Gastrocnemius medialis (tissue), 4 donors: ENCODE measurements at regions not wholly inside any gene's neighbourhood (a gene's known extent, or its start where the extent isn't known, plus 50 kb on each side); places are given as distances from the start of the nearest gene placed in this dataset.
A peak's percentile ranks its signal among the peaks of the same experiment; 100 is the strongest.

Experiments
- ATAC-seq, 2 donors: fragments of 150-250 bp; one replicate each; pipeline ENCODE4 v1.9.1; 2016
- DNase-seq, 2 donors: peaks; one replicate each; pipeline ENCODE4 v3.0.0-alpha.2; 2019
- H3K27ac ChIP-seq, 4 donors: fragments of 200-600 bp; sonication (generic); 1 replicate in 1 of 4; 2 replicates in 3 of 4; pipeline ENCODE4 v1.5.1; 2016 to 2018; ENCODE audit warnings: mild to moderate bottlenecking in 2 of 4, moderate library complexity in 1 of 4
- H3K27me3 ChIP-seq, 3 donors: fragments of 200-600 bp; sonication (generic) in 2 of 3; 1 replicate in 1 of 3; 2 replicates in 2 of 3; pipeline versions ENCODE4 v1.5.1 to v1.6.0; 2016 to 2019; ENCODE audit warnings: mild to moderate bottlenecking in 1 of 3, moderate library complexity in 1 of 3
- H3K36me3 ChIP-seq, 2 donors: fragments of 200-600 bp; sonication (generic) in 1 of 2; one replicate each; pipeline ENCODE4 v1.5.1; 2017 to 2018
- H3K4me1 ChIP-seq, 2 donors: fragments of 200-600 bp; sonication (generic) in 1 of 2; one replicate each; pipeline ENCODE4 v1.5.1; 2016 to 2017; ENCODE audit warnings: mild to moderate bottlenecking in 2 of 2
- H3K4me3 ChIP-seq, 4 donors: fragments of 200-600 bp; sonication (generic) in 3 of 4; 1 replicate in 1 of 4; 2 replicates in 3 of 4; pipeline ENCODE4 v1.5.1; 2016 to 2019; ENCODE audit warnings: mild to moderate bottlenecking in 2 of 4
- H3K9me3 ChIP-seq, 3 donors: fragments of 200-600 bp; sonication (generic) in 2 of 3; 1 replicate in 1 of 3; 2 replicates in 2 of 3; pipeline ENCODE4 v1.5.1; 2016 to 2019
- CTCF ChIP-seq, 5 experiments: fragments of 450-650 bp in 3 of 5; fragments of 200-600 bp in 2 of 5; sonication (generic) in 2 of 5; IDR thresholded peaks in 4 of 5; conservative IDR thresholded peaks in 1 of 5; 1 replicate in 4 of 5; 2 replicates in 1 of 5; pipeline ENCODE4 v1.5.1; 2016 to 2019; ENCODE audit warnings: antibody characterized with exemption in 5 of 5, mild to moderate bottlenecking in 3 of 5, moderate library complexity in 3 of 5
- POLR2A ChIP-seq, 2 donors: fragments of 450-650 bp; IDR thresholded peaks; one replicate each; pipeline ENCODE4 v1.6.1; 2017; ENCODE audit warnings: antibody characterized with exemption in 2 of 2, mild to moderate bottlenecking in 2 of 2, moderate library complexity in 2 of 2
- in situ Hi-C, 4 donors: fragments of 200-750 bp; cut with MboI; loops; one replicate each; pipeline versions ENCODE4 v1.15.0 to v1.8.0; 2017; ENCODE audit warnings: low sequenced_read_pairs in 4 of 4
- intact Hi-C: fragments of 100-400 bp; cut with DNase I; formaldehyde crosslinking; loops from one replicate; pipeline ENCODE4 v1.15.1; 2023; ENCODE audit warnings: low total_unique reads

- ATAC-seq: peak; percentile 95 to 98
- Histone ChIP-seq H3K4me3 (no peak overlapping the region), H3K27ac (peak overlapping the region; percentile 66 to 75 (median 72)), H3K27me3 (no peaks in the 10 kb centered on the region), H3K9me3 (no peaks in the 10 kb centered on the region), H3K4me1 (peaks cover 15 to 30% of the 10 kb centered on the region in 2 donors), H3K36me3 (no peaks in the 10 kb centered on the region)
- peak; percentile 55 to 76 for DNase-seq
- TF ChIP-seq CTCF (IDR thresholded peaks at IDR 0.05 in 4 of 5, conservative IDR thresholded peaks at IDR 0.05 in 1 of 5): no peak
- no peak for TF ChIP-seq POLR2A (IDR thresholded peaks at IDR 0.05)
- in situ Hi-C loops: no loop called here
- intact Hi-C loops: no loop called here
Observed at GRCh38 chr1:177800400-177801088, 169.3 kb downstream of the SEC16B start.

- Histone ChIP-seq H3K4me3 (no peak overlapping the region), H3K36me3 (no peaks in the 10 kb centered on the region), H3K27me3 (no peaks in the 10 kb centered on the region), H3K27ac (peak overlapping the region; percentile 66 to 75 (median 72)), H3K4me1 (peaks cover 15 to 30% of the 10 kb centered on the region in 2 donors), H3K9me3 (no peaks in the 10 kb centered on the region)
- intact Hi-C loops: no loop called here
- DNase-seq: no peak
- TF ChIP-seq POLR2A (IDR thresholded peaks at IDR 0.05): no peak
- no peak for TF ChIP-seq CTCF (IDR thresholded peaks at IDR 0.05 in 4 of 5, conservative IDR thresholded peaks at IDR 0.05 in 1 of 5)
- in situ Hi-C loops: loop anchor here (25.0 kb wide), 5 partner anchors 212 to 912 kb away; no protein-coding TSS in a partner anchor
- no peak for ATAC-seq
Observed at GRCh38 chr1:177799746-177800145, 170.1 kb downstream of the SEC16B start.

GRCh38 chr1:177798614-177799013, 171.2 kb downstream of the SEC16B start:
- H3K27ac ChIP-seq: no peak overlapping the region
- H3K4me3 ChIP-seq: no peak overlapping the region
- no peak for ATAC-seq
- H3K9me3 ChIP-seq: no peaks in the 10 kb centered on the region
- H3K4me1 ChIP-seq: peaks cover 15 to 30% of the 10 kb centered on the region in 2 donors
- in situ Hi-C loops: loop anchor here (25.0 kb wide), 5 partner anchors 211 to 911 kb away; no protein-coding TSS in a partner anchor
- no peak for DNase-seq
- TF ChIP-seq CTCF (IDR thresholded peaks at IDR 0.05 in 4 of 5, conservative IDR thresholded peaks at IDR 0.05 in 1 of 5) (no peak), POLR2A (IDR thresholded peaks at IDR 0.05) (no peak)
- H3K27me3 ChIP-seq: no peaks in the 10 kb centered on the region
- H3K36me3 ChIP-seq: no peaks in the 10 kb centered on the region
- intact Hi-C loops: no loop called here

DNA sequence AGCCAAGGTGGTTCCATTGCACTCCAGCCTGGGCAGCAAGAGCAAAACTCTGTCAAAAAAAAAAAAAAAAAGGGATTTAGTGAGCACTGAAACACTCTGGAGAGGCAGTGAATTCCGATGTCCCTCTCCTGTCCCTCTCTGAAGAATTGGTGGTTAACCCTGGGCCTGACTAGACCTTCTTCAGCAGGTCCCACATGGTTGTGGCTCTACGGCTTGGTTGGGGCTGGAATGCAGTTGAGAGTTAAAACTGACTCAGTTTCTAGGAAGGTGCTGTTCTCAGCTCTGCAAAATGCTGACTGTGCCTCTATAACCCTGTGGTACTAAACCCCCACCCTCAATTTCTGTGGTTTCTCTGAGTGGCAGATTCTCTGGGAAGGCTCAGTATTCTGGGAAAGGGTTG, 173.3 kb downstream of the SEC16B start:
- Histone ChIP-seq H3K36me3 (no peaks in the 10 kb centered on the region), H3K27me3 (no peaks in the 10 kb centered on the region), H3K4me1 (peaks cover 15 to 21% of the 10 kb centered on the region in 2 donors), H3K4me3 (no peak overlapping the region), H3K9me3 (no peaks in the 10 kb centered on the region), H3K27ac (no peak overlapping the region)
- in situ Hi-C loops (loop anchor here (25.0 kb wide), 5 partner anchors 209 to 909 kb away; no protein-coding TSS in a partner anchor), intact Hi-C loops (no loop called here)
- DNase-seq: no peak
- ATAC-seq: no peak
- TF ChIP-seq CTCF (IDR thresholded peaks at IDR 0.05 in 4 of 5, conservative IDR thresholded peaks at IDR 0.05 in 1 of 5): no peak
- TF ChIP-seq POLR2A (IDR thresholded peaks at IDR 0.05): no peak
